IPS-18c (cell line): ENCODE measurements at regions not wholly inside any gene's neighbourhood (a gene's known extent, or its start where the extent isn't known, plus 50 kb on each side); places are given as distances from the start of the nearest gene placed in this dataset.

Experiments used
- H3K4me3 ChIP-seq: 2 replicates; pipeline ENCODE4 v1.7.0; 2013; ENCODE audit warnings: low read depth, mild to moderate bottlenecking, low read length, moderate library complexity; ENCODE audit not compliant: insufficient read depth
- H3K9me3 ChIP-seq: one replicate; pipeline ENCODE4 v1.6.1; 2013; ENCODE audit warnings: mild to moderate bottlenecking, low read length, moderate library complexity; ENCODE audit not compliant: control insufficient read depth, insufficient read depth

GRCh38 chr3:102665183-102665582, 230.4 kb downstream of the ZPLD1 start:
- no peak overlapping the region for H3K4me3 ChIP-seq
- H3K9me3 ChIP-seq, result no peaks in the 10 kb centered on the region

- Histone ChIP-seq H3K4me3 (no peak overlapping the region), H3K9me3 (no peaks in the 10 kb centered on the region)
Observed at GRCh38 chr3:102668247-102668646, 233.4 kb downstream of the ZPLD1 start.

GRCh38 chr3:102670986-102671385, 236.2 kb downstream of the ZPLD1 start:
- Histone ChIP-seq H3K9me3 (no peaks in the 10 kb centered on the region), H3K4me3 (no peak overlapping the region)

GRCh38 chr3:102672305-102672704, 237.5 kb downstream of the ZPLD1 start:
- H3K9me3 ChIP-seq, result no peaks in the 10 kb centered on the region
- H3K4me3 ChIP-seq, result no peak overlapping the region

- H3K4me3 ChIP-seq, result no peak overlapping the region
- H3K9me3 ChIP-seq, result no peaks in the 10 kb centered on the region
Observed at GRCh38 chr3:102673271-102674115, 238.7 kb downstream of the ZPLD1 start.

DNA sequence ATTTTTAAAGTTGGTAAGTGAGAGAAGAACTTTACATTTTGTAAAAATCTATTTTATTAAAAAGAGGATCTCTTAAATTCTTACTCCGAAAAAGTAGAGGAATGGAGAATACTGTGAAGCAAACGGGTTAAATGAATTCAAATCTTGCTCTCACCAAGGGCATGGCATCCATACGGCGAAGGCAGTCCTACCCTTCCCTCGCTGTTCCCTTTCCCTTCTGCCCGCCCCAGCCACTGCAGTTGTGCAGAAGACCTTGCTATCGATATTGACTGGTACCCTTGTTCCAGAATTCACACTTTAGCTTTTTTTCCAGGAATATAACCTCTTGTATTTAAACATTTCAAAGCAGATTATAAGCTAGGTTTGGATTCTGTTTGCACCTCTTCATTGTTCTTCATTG, 239.5 kb downstream of the ZPLD1 start:
- no peak overlapping the region for H3K4me3 ChIP-seq

GRCh38 chr3:102676424-102676823, 241.6 kb downstream of the ZPLD1 start:
- H3K4me3 ChIP-seq, result no peak overlapping the region
- no peaks in the 10 kb centered on the region for H3K9me3 ChIP-seq

More for the DNA sequence above, 239.5 kb downstream of the ZPLD1 start:
- H3K9me3 ChIP-seq, result no peaks in the 10 kb centered on the region

GRCh38 chr3:102682741-102683140, 247.9 kb downstream of the ZPLD1 start:
- Histone ChIP-seq H3K9me3 (no peaks in the 10 kb centered on the region), H3K4me3 (no peak overlapping the region)

- H3K4me3 ChIP-seq, result no peak overlapping the region
- H3K9me3 ChIP-seq, result no peaks in the 10 kb centered on the region
Observed at GRCh38 chr3:102686792-102687191, 252.0 kb downstream of the ZPLD1 start.

GRCh38 chr3:102687851-102688555, 253.2 kb downstream of the ZPLD1 start:
- H3K9me3 ChIP-seq, result peaks cover 3% of the 10 kb centered on the region
- H3K4me3 ChIP-seq, result no peak overlapping the region

DNA sequence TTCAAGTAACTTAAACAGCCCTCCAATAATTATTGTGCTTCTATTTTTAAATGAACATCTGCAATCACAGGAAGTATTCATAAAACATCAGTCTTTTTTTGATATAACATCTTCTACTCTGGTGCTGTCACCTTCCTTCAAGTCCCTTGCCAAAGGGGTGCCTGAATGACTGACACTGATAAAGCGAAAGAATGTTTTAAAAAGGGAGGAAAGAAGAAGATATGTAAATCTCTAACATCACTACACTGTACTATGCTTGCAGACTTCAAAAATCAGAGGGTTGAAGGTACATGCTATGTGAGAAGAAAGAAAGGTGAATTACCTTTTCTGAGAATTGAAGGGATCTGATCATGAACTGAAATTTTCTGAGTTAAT, 253.7 kb downstream of the ZPLD1 start:
- Histone ChIP-seq H3K4me3 (no peak overlapping the region), H3K9me3 (peaks cover 3% of the 10 kb centered on the region)

GRCh38 chr3:102691507-102691906, 256.7 kb downstream of the ZPLD1 start:
- H3K9me3 ChIP-seq, result peaks cover 3% of the 10 kb centered on the region
- H3K4me3 ChIP-seq, result no peak overlapping the region

GRCh38 chr3:102699104-102699818, 264.4 kb downstream of the ZPLD1 start:
- Histone ChIP-seq H3K4me3 (no peak overlapping the region), H3K9me3 (no peaks in the 10 kb centered on the region)

GRCh38 chr3:102699819-102700140, 265.0 kb downstream of the ZPLD1 start:
- no peak overlapping the region for H3K4me3 ChIP-seq
- no peaks in the 10 kb centered on the region for H3K9me3 ChIP-seq

GRCh38 chr3:102712896-102713295, 278.1 kb downstream of the ZPLD1 start:
- Histone ChIP-seq H3K4me3 (no peak overlapping the region), H3K9me3 (no peaks in the 10 kb centered on the region)

DNA sequence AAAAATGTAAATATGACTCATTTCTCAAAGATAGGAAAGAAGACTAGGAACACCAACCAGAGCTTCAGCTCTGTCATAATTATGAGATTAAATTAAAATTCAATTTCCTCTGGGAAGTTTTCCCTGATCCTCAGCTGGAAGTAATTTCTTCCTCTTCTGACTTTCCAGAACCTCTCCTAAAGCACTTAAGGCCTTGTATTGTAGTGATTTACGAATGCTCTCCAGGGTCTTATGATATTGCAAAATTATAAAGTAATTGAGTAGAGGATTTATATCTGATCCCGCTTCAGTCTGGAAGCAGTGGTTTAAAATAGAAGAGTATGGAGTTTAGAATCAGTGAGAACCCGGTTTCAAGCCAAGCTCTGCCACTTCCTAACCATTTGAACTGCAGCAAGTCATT, 279.8 kb downstream of the ZPLD1 start:
- Histone ChIP-seq H3K4me3 (no peak overlapping the region), H3K9me3 (no peaks in the 10 kb centered on the region)

- no peaks in the 10 kb centered on the region for H3K9me3 ChIP-seq
- H3K4me3 ChIP-seq, result no peak overlapping the region
Observed at GRCh38 chr3:102715030-102715697, 280.3 kb downstream of the ZPLD1 start.
